ENCODE measurements at regions not wholly inside any gene's neighbourhood (a gene's known extent, or its start where the extent isn't known, plus 50 kb on each side); places are given as distances from the start of the nearest gene placed in this dataset.
A peak's percentile ranks its signal among the peaks of the same experiment; 100 is the strongest.
"Not testable (repeated sequence)": the region's sequence is repeated elsewhere in the genome, so short reads cannot be mapped to it uniquely, and the experiment has no call there.

- no peaks in the 10 kb centered on the region for H3K36me3 ChIP-seq (replicated peaks)
- H3K4me3 ChIP-seq, result no peak overlapping the region
- in situ Hi-C loops (cut with MboI; ENCODE audit: low sequenced_read_pairs), result no loop called here
Observed at GRCh38 chr9:30299126-30299780, 2085.2 kb upstream of the ACO1 start.

GRCh38 chr9:30301271-30301963 lies 2083.0 kb upstream of the ACO1 start:
- in situ Hi-C loops (cut with MboI; ENCODE audit: low sequenced_read_pairs), result no loop called here
- DNase-seq (ENCODE audit: low spot score in 2 of 2), result no peak

More at GRCh38 chr9:30299126-30299780, 2085.2 kb upstream of the ACO1 start:
- H3K4me1 ChIP-seq, result no peaks in the 10 kb centered on the region
- DNase-seq (ENCODE audit: low spot score in 2 of 2), result no peak
- H3K9me3 ChIP-seq, result 0 out of 2 replicates have a peak, but pooled peaks cover 2% of the 10 kb centered on the region
- H3K27me3 ChIP-seq (ENCODE audit: low read depth), result no peaks in the 10 kb centered on the region

GRCh38 chr9:30310711-30311110 lies 2073.7 kb upstream of the ACO1 start:
- DNase-seq (ENCODE audit: low spot score in 2 of 2), result no peak
- H3K9me3 ChIP-seq, result no peaks in the 10 kb centered on the region
- in situ Hi-C loops (cut with MboI; ENCODE audit: low sequenced_read_pairs), result no loop called here
- H3K4me1 ChIP-seq, result no peaks in the 10 kb centered on the region
- H3K4me3 ChIP-seq, result no peak overlapping the region
- no peaks in the 10 kb centered on the region for H3K36me3 ChIP-seq (replicated peaks)
- H3K27me3 ChIP-seq (ENCODE audit: low read depth), result no peaks in the 10 kb centered on the region

More at GRCh38 chr9:30301271-30301963, 2083.0 kb upstream of the ACO1 start:
- H3K36me3 ChIP-seq (replicated peaks), result no peaks in the 10 kb centered on the region
- H3K27me3 ChIP-seq (ENCODE audit: low read depth), result no peaks in the 10 kb centered on the region
- no peaks in the 10 kb centered on the region for H3K4me1 ChIP-seq
- H3K4me3 ChIP-seq, result no peak overlapping the region
- 0 out of 2 replicates have a peak, but pooled peaks cover 2% of the 10 kb centered on the region for H3K9me3 ChIP-seq

GRCh38 chr9:30329431-30329830 lies 2055.0 kb upstream of the ACO1 start:
- Histone ChIP-seq H3K36me3 (replicated peaks) (no peaks in the 10 kb centered on the region), H3K4me1 (no peaks in the 10 kb centered on the region), H3K9me3 (no peaks in the 10 kb centered on the region), H3K27me3 (ENCODE audit: low read depth) (no peaks in the 10 kb centered on the region), H3K4me3 (no peak overlapping the region)
- in situ Hi-C loops (cut with MboI; ENCODE audit: low sequenced_read_pairs), result no loop called here
- DNase-seq (ENCODE audit: low spot score in 2 of 2), result no peak

DNA sequence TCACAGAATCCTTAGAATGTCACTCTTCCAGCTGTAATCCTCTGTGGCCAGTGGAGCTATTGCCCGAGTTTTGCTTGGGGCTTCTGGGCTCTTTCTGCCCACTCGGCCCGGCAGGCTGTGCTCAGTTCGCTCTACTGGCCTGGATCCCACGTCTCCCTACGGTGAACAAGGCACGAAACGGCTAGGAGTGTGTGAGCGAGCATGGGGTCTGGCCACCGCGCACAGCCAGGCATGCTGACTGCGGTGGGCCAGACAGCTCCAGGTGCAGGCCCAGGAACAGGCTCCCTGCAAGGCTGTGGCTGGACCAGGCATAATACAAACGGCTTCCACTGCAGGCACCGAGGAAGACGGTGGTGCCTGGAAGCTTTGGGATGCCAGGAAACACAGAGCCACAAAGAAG lies 2035.5 kb upstream of the ACO1 start:
- Histone ChIP-seq H3K9me3 (no peaks in the 10 kb centered on the region), H3K4me1 (no peaks in the 10 kb centered on the region), H3K27me3 (ENCODE audit: low read depth) (no peaks in the 10 kb centered on the region), H3K36me3 (replicated peaks) (no peaks in the 10 kb centered on the region), H3K4me3 (no peak overlapping the region)
- DNase-seq (ENCODE audit: low spot score in 2 of 2), result no peak
- in situ Hi-C loops (cut with MboI; ENCODE audit: low sequenced_read_pairs), result no loop called here

GRCh38 chr9:30349526-30350513 lies 2034.6 kb upstream of the ACO1 start:
- H3K4me3 ChIP-seq, result no peak overlapping the region
- in situ Hi-C loops (cut with MboI; ENCODE audit: low sequenced_read_pairs), result no loop called here

DNA sequence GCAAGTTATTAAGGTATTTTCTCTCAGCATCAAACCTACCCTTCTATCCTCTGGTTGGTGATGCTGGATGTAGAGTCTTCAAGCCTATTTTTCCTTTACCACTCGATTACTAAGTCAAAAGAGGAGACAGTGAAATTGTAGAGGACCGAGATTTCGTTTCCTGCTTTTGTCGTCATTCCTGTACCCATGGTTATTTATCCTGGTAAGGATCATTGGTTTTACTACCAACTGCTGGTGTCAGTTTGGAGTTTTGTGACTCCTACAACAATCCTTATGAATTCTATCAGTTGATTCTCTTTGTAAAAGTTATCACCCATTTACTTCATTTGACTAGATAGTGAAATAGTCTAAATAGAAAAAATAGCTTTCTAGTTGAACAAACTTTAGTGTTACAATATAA lies 2028.2 kb upstream of the ACO1 start:
- no peak for DNase-seq (ENCODE audit: low spot score in 2 of 2)
- in situ Hi-C loops (cut with MboI; ENCODE audit: low sequenced_read_pairs), result no loop called here
- no peak overlapping the region for H3K4me3 ChIP-seq

More at GRCh38 chr9:30349526-30350513, 2034.6 kb upstream of the ACO1 start:
- no peaks in the 10 kb centered on the region for H3K36me3 ChIP-seq (replicated peaks)
- no peak for DNase-seq (ENCODE audit: low spot score in 2 of 2)
- no peaks in the 10 kb centered on the region for H3K27me3 ChIP-seq (ENCODE audit: low read depth)
- no peaks in the 10 kb centered on the region for H3K9me3 ChIP-seq
- H3K4me1 ChIP-seq, result no peaks in the 10 kb centered on the region

DNA sequence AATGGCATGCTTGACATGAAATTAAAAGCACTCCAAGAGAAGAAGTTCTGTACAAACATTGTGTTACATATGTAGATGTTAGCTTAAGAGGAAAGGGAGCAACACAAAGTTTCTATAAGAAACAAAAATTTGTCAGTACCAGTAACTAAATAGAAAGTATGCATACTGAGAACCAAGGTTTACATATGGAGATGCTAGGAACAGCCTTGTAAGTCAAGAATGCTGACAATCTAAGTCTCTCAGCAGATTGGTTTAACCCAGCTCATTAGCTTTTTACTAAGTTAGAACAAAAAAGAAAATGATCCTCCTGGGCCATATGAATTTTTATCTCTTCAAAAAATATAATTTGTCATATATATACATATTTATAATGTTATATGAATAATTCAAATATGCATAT lies 2022.1 kb upstream of the ACO1 start:
- Histone ChIP-seq H3K4me1 (no peaks in the 10 kb centered on the region), H3K9me3 (no peaks in the 10 kb centered on the region), H3K36me3 (replicated peaks) (no peaks in the 10 kb centered on the region), H3K27me3 (ENCODE audit: low read depth) (no peaks in the 10 kb centered on the region), H3K4me3 (no peak overlapping the region)
- DNase-seq (ENCODE audit: low spot score in 2 of 2), result no peak
- in situ Hi-C loops (cut with MboI; ENCODE audit: low sequenced_read_pairs), result no loop called here

More for the DNA sequence above, 2028.2 kb upstream of the ACO1 start:
- no peaks in the 10 kb centered on the region for H3K27me3 ChIP-seq (ENCODE audit: low read depth)
- H3K36me3 ChIP-seq (replicated peaks), result no peaks in the 10 kb centered on the region
- no peaks in the 10 kb centered on the region for H3K9me3 ChIP-seq
- no peaks in the 10 kb centered on the region for H3K4me1 ChIP-seq

DNA sequence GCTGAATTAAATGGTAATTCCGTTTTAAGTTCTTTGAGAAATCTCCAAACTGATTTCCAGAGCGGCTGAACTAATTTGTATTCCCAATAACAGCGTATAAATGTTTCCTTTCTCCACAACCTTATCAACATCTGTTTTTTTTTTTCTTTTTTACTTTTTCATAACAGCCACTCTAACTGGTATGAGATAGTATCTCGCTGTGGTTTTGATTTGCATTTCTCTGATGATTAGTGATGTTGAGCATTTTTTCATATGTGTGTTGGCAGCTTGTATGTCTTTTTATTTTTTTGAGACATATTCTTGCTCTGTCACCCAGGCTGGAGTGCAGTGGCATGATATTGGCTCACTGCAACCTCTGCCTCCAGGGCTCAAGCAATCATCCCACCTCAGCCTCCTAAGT lies 2018.3 kb upstream of the ACO1 start:
- in situ Hi-C loops (cut with MboI; ENCODE audit: low sequenced_read_pairs); H3K4me1 ChIP-seq; H3K27me3 ChIP-seq (ENCODE audit: low read depth); DNase-seq (ENCODE audit: low spot score in 2 of 2); H3K4me3 ChIP-seq; H3K36me3 ChIP-seq (replicated peaks); H3K9me3 ChIP-seq: not testable (repeated sequence)

- Histone ChIP-seq H3K9me3 (no peaks in the 10 kb centered on the region), H3K36me3 (replicated peaks) (no peaks in the 10 kb centered on the region), H3K4me1 (no peaks in the 10 kb centered on the region), H3K27me3 (ENCODE audit: low read depth) (no peaks in the 10 kb centered on the region), H3K4me3 (no peak overlapping the region)
- in situ Hi-C loops (cut with MboI; ENCODE audit: low sequenced_read_pairs), result no loop called here
- no peak for DNase-seq (ENCODE audit: low spot score in 2 of 2)
Observed at GRCh38 chr9:30382271-30382670, 2002.2 kb upstream of the ACO1 start.

GRCh38 chr9:30410273-30410672 lies 1974.2 kb upstream of the ACO1 start:
- Histone ChIP-seq H3K4me1 (no peaks in the 10 kb centered on the region), H3K4me3 (no peak overlapping the region), H3K36me3 (replicated peaks) (no peaks in the 10 kb centered on the region), H3K27me3 (ENCODE audit: low read depth) (no peaks in the 10 kb centered on the region), H3K9me3 (no peaks in the 10 kb centered on the region)
- in situ Hi-C loops (cut with MboI; ENCODE audit: low sequenced_read_pairs), result no loop called here
- peak in 1 of 2 experiments; percentile 42 for DNase-seq (ENCODE audit: low spot score in 2 of 2)

GRCh38 chr9:30411571-30411970 lies 1972.9 kb upstream of the ACO1 start:
- in situ Hi-C loops (cut with MboI; ENCODE audit: low sequenced_read_pairs), result no loop called here
- no peak for DNase-seq (ENCODE audit: low spot score in 2 of 2)
- no peaks in the 10 kb centered on the region for H3K4me1 ChIP-seq
- H3K27me3 ChIP-seq (ENCODE audit: low read depth), result no peaks in the 10 kb centered on the region
- H3K9me3 ChIP-seq, result no peaks in the 10 kb centered on the region
- H3K36me3 ChIP-seq (replicated peaks), result no peaks in the 10 kb centered on the region
- H3K4me3 ChIP-seq, result no peak overlapping the region

- Histone ChIP-seq H3K4me3 (no peak overlapping the region), H3K27me3 (ENCODE audit: low read depth) (no peaks in the 10 kb centered on the region), H3K36me3 (replicated peaks) (no peaks in the 10 kb centered on the region), H3K4me1 (no peaks in the 10 kb centered on the region), H3K9me3 (no peaks in the 10 kb centered on the region)
- DNase-seq (ENCODE audit: low spot score in 2 of 2), result no peak
- in situ Hi-C loops (cut with MboI; ENCODE audit: low sequenced_read_pairs), result no loop called here
Observed at GRCh38 chr9:30459156-30459555, 1925.3 kb upstream of the ACO1 start.

- in situ Hi-C loops (cut with MboI; ENCODE audit: low sequenced_read_pairs), result no loop called here
Observed at GRCh38 chr9:30476826-30477225, 1907.6 kb upstream of the ACO1 start.

More at GRCh38 chr9:30476826-30477225, 1907.6 kb upstream of the ACO1 start:
- Histone ChIP-seq H3K36me3 (replicated peaks) (no peaks in the 10 kb centered on the region), H3K4me1 (no peaks in the 10 kb centered on the region), H3K9me3 (no peaks in the 10 kb centered on the region), H3K27me3 (ENCODE audit: low read depth) (no peaks in the 10 kb centered on the region), H3K4me3 (no peak overlapping the region)
- no peak for DNase-seq (ENCODE audit: low spot score in 2 of 2)

Measured in HAP-1 (cell line).